H1 (cell line): ENCODE measurements at regions not wholly inside any gene's neighbourhood (a gene's known extent, or its start where the extent isn't known, plus 50 kb on each side); places are given as distances from the start of the nearest gene placed in this dataset.

Experiments
- CTCF ChIA-PET: fragments of 300-600 bp; sonication (Branson Sonifier 250); formaldehyde crosslinking; loops from one replicate; lab custom pipeline; 2021; ENCODE audit not compliant: partially characterized antibody; lab: Charles Lee
- POLR2A ChIA-PET: fragments of 300-600 bp; sonication (Branson Sonifier 250); formaldehyde crosslinking; loops from one replicate; lab custom pipeline; 2021; ENCODE audit warnings: inconsistent platforms; ENCODE audit not compliant: partially characterized antibody; lab: Charles Lee
- DNase-seq, 2 experiments: peaks; one replicate each; pipeline versions ENCODE4 v3.0.0 to v3.0.0-alpha.2; 2010 to 2022; ENCODE audit warnings: low spot score in 2 of 2, low read depth in 1 of 2, mixed read lengths in 1 of 2
- FAIRE-seq: peaks from 2 replicates; lab custom pipeline; 2011; peaks lifted over from hg19 to GRCh38; lab: Jason Lieb, UNC
- H2AFZ ChIP-seq: 2 replicates; pipeline ENCODE4 v1.8.1; 2012; ENCODE audit warnings: low read length, inconsistent platforms
- H2AK5ac ChIP-seq: 2 replicates; pipeline ENCODE4 v1.6.1; 2013; ENCODE audit warnings: low read depth, low read length
- H2BK120ac ChIP-seq: replicated peaks from 2 replicates; pipeline ENCODE3; 2013; ENCODE audit warnings: low read depth, low read length, inconsistent platforms
- H2BK12ac ChIP-seq: 2 replicates; pipeline ENCODE4 v1.6.1; 2013; ENCODE audit warnings: low read depth, low read length
- H2BK15ac ChIP-seq: 2 replicates; pipeline ENCODE4 v1.6.1; 2013; ENCODE audit warnings: low read length
- H2BK20ac ChIP-seq: 2 replicates; pipeline ENCODE4 v1.6.1; 2013; ENCODE audit warnings: low read length
- H2BK5ac ChIP-seq: 2 replicates; pipeline ENCODE4 v1.6.1; 2013; ENCODE audit warnings: low read depth, low read length
- H3K14ac ChIP-seq: 2 replicates; pipeline ENCODE4 v1.6.1; 2013; ENCODE audit warnings: inconsistent platforms; ENCODE audit not compliant: insufficient read length
- H3K18ac ChIP-seq: 2 replicates; pipeline ENCODE4 v1.6.1; 2013; ENCODE audit warnings: low read length; ENCODE audit errors: extremely low read depth
- H3K23ac ChIP-seq: 2 replicates; pipeline ENCODE4 v1.6.1; 2013; ENCODE audit warnings: inconsistent platforms; ENCODE audit not compliant: insufficient read length
- H3K23me2 ChIP-seq: 2 replicates; pipeline ENCODE4 v1.6.1; 2013; ENCODE audit warnings: low read depth, low read length
- H3K27ac ChIP-seq: 2 replicates; pipeline ENCODE4 v1.6.1; 2011; ENCODE audit warnings: low read depth, low read length, inconsistent platforms
- H3K27me3 ChIP-seq, 4 experiments: replicated peaks in 1 of 4; 1 replicate in 1 of 4; 2 replicates in 3 of 4; pipeline versions ENCODE4 v1.6.1 to v1.8.1; 2011 to 2013; ENCODE audit warnings: low read length in 3 of 4, mild to moderate bottlenecking in 3 of 4, inconsistent platforms in 2 of 4, mixed read lengths in 2 of 4, moderate library complexity in 1 of 4; ENCODE audit not compliant: control insufficient read depth in 3 of 4, insufficient read depth in 3 of 4; ENCODE audit errors: extremely low read depth in 1 of 4
- H3K36me3 ChIP-seq, 4 experiments: 2 replicates each; pipeline versions ENCODE4 v1.6.1 to v1.8.1; 2011 to 2013; ENCODE audit warnings: mild to moderate bottlenecking in 4 of 4, low read length in 3 of 4, moderate library complexity in 2 of 4, control low read depth in 1 of 4, inconsistent platforms in 1 of 4; ENCODE audit not compliant: insufficient read depth in 4 of 4, control insufficient read depth in 2 of 4
- H3K4ac ChIP-seq: replicated peaks from 2 replicates; pipeline ENCODE3; 2013; ENCODE audit warnings: low read length, low read depth, mixed read lengths, inconsistent platforms; ENCODE audit not compliant: insufficient read length
- H3K4me1 ChIP-seq, 4 experiments: replicated peaks in 1 of 4; 1 replicate in 1 of 4; 2 replicates in 3 of 4; pipeline versions ENCODE4 v1.6.1 to v1.8.1; 2011 to 2013; ENCODE audit warnings: low read length in 3 of 4, inconsistent platforms in 2 of 4, mixed read lengths in 1 of 4; ENCODE audit not compliant: insufficient read depth in 4 of 4, control insufficient read depth in 3 of 4
- H3K4me2 ChIP-seq, 2 experiments: 2 replicates each; pipeline versions ENCODE4 v1.6.1 to v1.8.1; 2011 to 2013; ENCODE audit warnings: low read depth in 2 of 2, low read length in 2 of 2, control low read depth in 1 of 2, inconsistent platforms in 1 of 2, mild to moderate bottlenecking in 1 of 2; ENCODE audit not compliant: insufficient read depth in 1 of 2
- H3K4me3 ChIP-seq, 4 experiments: fragments of 200-600, 300-600 bp in 1 of 4; sonication (generic), shearing (Covaris generic), sonication (Bioruptor Twin) in 1 of 4; 2 replicates each; pipeline versions ENCODE4 v1.5.1 to v1.8.1; 2011 to 2016; ENCODE audit warnings: low read length in 4 of 4, low read depth in 3 of 4, control low read depth in 2 of 4, inconsistent platforms in 2 of 4, mild to moderate bottlenecking in 2 of 4, mixed read lengths in 1 of 4, moderate library complexity in 1 of 4; ENCODE audit not compliant: insufficient read depth in 2 of 4; ENCODE audit errors: extremely low read depth in 1 of 4
- H3K56ac ChIP-seq: replicated peaks from 2 replicates; pipeline ENCODE3; 2013; ENCODE audit warnings: low read depth, mild to moderate bottlenecking, mixed read lengths, low read length, inconsistent platforms; ENCODE audit not compliant: insufficient read length
- H3K79me1 ChIP-seq: 2 replicates; pipeline ENCODE4 v1.6.1; 2013; ENCODE audit warnings: low read depth, low read length, control low read depth
- H3K79me2 ChIP-seq, 2 experiments: 2 replicates each; pipeline versions ENCODE4 v1.6.1 to v1.8.1; 2012 to 2013; ENCODE audit warnings: low read length in 2 of 2, mild to moderate bottlenecking in 2 of 2, inconsistent platforms in 1 of 2; ENCODE audit not compliant: insufficient read depth in 2 of 2, control insufficient read depth in 1 of 2
- H3K9ac ChIP-seq, 4 experiments: replicated peaks in 1 of 4; 1 replicate in 1 of 4; 2 replicates in 3 of 4; pipeline versions ENCODE4 v1.6.1 to v1.8.1; 2011 to 2013; ENCODE audit warnings: low read depth in 3 of 4, low read length in 3 of 4, control low read depth in 2 of 4, mild to moderate bottlenecking in 2 of 4, moderate library complexity in 2 of 4, inconsistent platforms in 1 of 4; ENCODE audit errors: extremely low read depth in 1 of 4
- H3K9me3 ChIP-seq, 2 experiments: 2 replicates each; pipeline versions ENCODE4 v1.6.1 to v1.8.1; 2012 to 2013; ENCODE audit warnings: mild to moderate bottlenecking in 2 of 2, moderate library complexity in 2 of 2, control low read depth in 1 of 2, inconsistent platforms in 1 of 2, low read depth in 1 of 2, low read length in 1 of 2, mixed read lengths in 1 of 2; ENCODE audit not compliant: insufficient read depth in 2 of 2
- H4K20me1 ChIP-seq, 2 experiments: replicated peaks in 1 of 2; 2 replicates each; pipeline versions ENCODE3 to v1.8.1; 2011 to 2013; ENCODE audit warnings: inconsistent platforms in 2 of 2, low read length in 2 of 2, mild to moderate bottlenecking in 1 of 2; ENCODE audit not compliant: insufficient read depth in 2 of 2, control insufficient read depth in 1 of 2
- H4K5ac ChIP-seq: 2 replicates; pipeline ENCODE4 v1.6.1; 2013; ENCODE audit warnings: low read length, low read depth, mixed read lengths, inconsistent platforms; ENCODE audit not compliant: insufficient read length
- H4K8ac ChIP-seq: 2 replicates; pipeline ENCODE4 v1.8.0; 2013; ENCODE audit warnings: mild to moderate bottlenecking, moderate library complexity, low read length, inconsistent platforms; ENCODE audit not compliant: insufficient read depth; ENCODE audit errors: extremely low read depth
- H4K91ac ChIP-seq: replicated peaks from 2 replicates; pipeline ENCODE3; 2013; ENCODE audit warnings: low read length, mixed read lengths, inconsistent platforms; ENCODE audit not compliant: insufficient read length
- BCL11A ChIP-seq, 2 experiments: IDR thresholded peaks; one replicate each; pipeline ENCODE4 v1.6.1; 2011; ENCODE audit warnings: low read depth in 2 of 2, low read length in 2 of 2, mild to moderate bottlenecking in 2 of 2
- GABPA ChIP-seq: IDR thresholded peaks from 2 replicates; pipeline ENCODE4 v1.6.1; 2011; ENCODE audit warnings: mild to moderate bottlenecking, low read length, moderate library complexity, borderline replicate concordance; ENCODE audit not compliant: insufficient read depth
- ZNF274 ChIP-seq: IDR thresholded peaks from 2 replicates; pipeline ENCODE4 v1.7.0; 2012; ENCODE audit warnings: low read length, borderline replicate concordance; ENCODE audit errors: extremely low read depth
- WGBS, 2 experiments: shearing (Covaris generic) in 1 of 2; methylation state at CpG; one replicate each; pipeline versions ENCODE4 v1.1.6 to v1.1.7; 2013 to 2015; ENCODE audit warnings: low lambda C conversion rate in 2 of 2, mixed read lengths in 2 of 2, inconsistent platforms in 1 of 2, low coverage in 1 of 2, missing lambda C conversion rate in 1 of 2; ENCODE audit not compliant: insufficient replicate concordance in 2 of 2, insufficient coverage in 1 of 2, insufficient read length in 1 of 2; ENCODE audit errors: extremely low coverage in 1 of 2, missing lambda C conversion rate in 1 of 2; 5-methylcytosine and 5-hydroxymethylcytosine counted together

GRCh38 chr10:133019651-133020050 lies 68.1 kb upstream of the ADGRA1 start:
- no peak for DNase-seq
- no peaks in the 10 kb centered on the region for H3K36me3 ChIP-seq
- no peak overlapping the region for H2AFZ ChIP-seq
- H2BK12ac ChIP-seq, result no peak overlapping the region
- H4K91ac ChIP-seq, result no peak overlapping the region
- no peak overlapping the region for H3K9ac ChIP-seq
- TF ChIP-seq BCL11A (IDR thresholded peaks at IDR 0.05; ENCODE audit: low read depth in 2 of 2, low read length in 2 of 2), result no peak
- no peak for TF ChIP-seq ZNF274
- no peak for TF ChIP-seq GABPA
- no peak overlapping the region for H2BK120ac ChIP-seq
- no peaks in the 10 kb centered on the region for H3K9me3 ChIP-seq
- H3K23me2 ChIP-seq, result no peaks in the 10 kb centered on the region
- no peak overlapping the region for H3K4me2 ChIP-seq
- H3K4me3 ChIP-seq, result no peak overlapping the region
- H3K56ac ChIP-seq, result no peak overlapping the region
- H2BK15ac ChIP-seq, result no peak overlapping the region
- H3K14ac ChIP-seq, result no peak overlapping the region
- 91% methylated on average over 14 of the region's 14 CpGs; no CpG with 5 or more reads in 1 of the 2 experiments for WGBS, 2 experiments
- peaks cover 0 to 7% (median 1%) of the 10 kb centered on the region in 4 experiments; a peak in 3 of 7 replicates for H3K4me1 ChIP-seq
- POLR2A ChIA-PET, result interaction anchor here (0.8 kb wide), 1 partner anchor 11 kb away, joined by 4 read pairs; no protein-coding TSS in a partner anchor
- H2BK20ac ChIP-seq, result no peak overlapping the region
- no peak overlapping the region for H4K5ac ChIP-seq
- no peaks in the 10 kb centered on the region for H3K79me2 ChIP-seq
- no peak overlapping the region for H3K18ac ChIP-seq
- CTCF ChIA-PET, result interaction anchor here (0.6 to 1.0 kb wide), 2 partner anchors 115 to 312 kb away, joined by 3 read pairs; no protein-coding TSS in a partner anchor
- H3K79me1 ChIP-seq, result no peaks in the 10 kb centered on the region
- H3K23ac ChIP-seq, result no peak overlapping the region
- no peak overlapping the region for H3K27ac ChIP-seq
- H4K20me1 ChIP-seq, result no peaks in the 10 kb centered on the region
- no peak for FAIRE-seq
- H3K4ac ChIP-seq, result no peak overlapping the region
- no peak overlapping the region for H2BK5ac ChIP-seq
- no peak overlapping the region for H4K8ac ChIP-seq
- H2AK5ac ChIP-seq, result no peak overlapping the region
- H3K27me3 ChIP-seq, result no peaks in the 10 kb centered on the region; a peak in 1 of 7 replicates
